ENCODE measurements at regions not wholly inside any gene's neighbourhood (a gene's known extent, or its start where the extent isn't known, plus 50 kb on each side); places are given as distances from the start of the nearest gene placed in this dataset.

- DNase-seq: no peak
- Histone ChIP-seq H3K27me3 (peaks cover 0 to 8% (median 0%) of the 10 kb centered on the region in 4 donors), H3K36me3 (no peaks in the 10 kb centered on the region), H3K4me3 (no peak overlapping the region), H3K27ac (peak overlapping the region in 1 of 4 donors; percentile 39), H3K9me3 (no peaks in the 10 kb centered on the region), H3K4me1 (peaks cover 0 to 3% (median 0%) of the 10 kb centered on the region in 3 donors)
- peak in 2 of 4 donors; percentile 56 to 67 for ATAC-seq
- TF ChIP-seq CTCF (IDR thresholded peaks at IDR 0.05): no peak
- WGBS, 2 donors: 40 to 45% methylated on average over 5 of the region's 5 CpGs
- FAIRE-seq: no peak
- intact Hi-C loops (cut with DNase I): no loop called here
These were observed 65.1 kb upstream of the SFMBT2 start for GRCh38 chr10:7475939-7476338.

DNA sequence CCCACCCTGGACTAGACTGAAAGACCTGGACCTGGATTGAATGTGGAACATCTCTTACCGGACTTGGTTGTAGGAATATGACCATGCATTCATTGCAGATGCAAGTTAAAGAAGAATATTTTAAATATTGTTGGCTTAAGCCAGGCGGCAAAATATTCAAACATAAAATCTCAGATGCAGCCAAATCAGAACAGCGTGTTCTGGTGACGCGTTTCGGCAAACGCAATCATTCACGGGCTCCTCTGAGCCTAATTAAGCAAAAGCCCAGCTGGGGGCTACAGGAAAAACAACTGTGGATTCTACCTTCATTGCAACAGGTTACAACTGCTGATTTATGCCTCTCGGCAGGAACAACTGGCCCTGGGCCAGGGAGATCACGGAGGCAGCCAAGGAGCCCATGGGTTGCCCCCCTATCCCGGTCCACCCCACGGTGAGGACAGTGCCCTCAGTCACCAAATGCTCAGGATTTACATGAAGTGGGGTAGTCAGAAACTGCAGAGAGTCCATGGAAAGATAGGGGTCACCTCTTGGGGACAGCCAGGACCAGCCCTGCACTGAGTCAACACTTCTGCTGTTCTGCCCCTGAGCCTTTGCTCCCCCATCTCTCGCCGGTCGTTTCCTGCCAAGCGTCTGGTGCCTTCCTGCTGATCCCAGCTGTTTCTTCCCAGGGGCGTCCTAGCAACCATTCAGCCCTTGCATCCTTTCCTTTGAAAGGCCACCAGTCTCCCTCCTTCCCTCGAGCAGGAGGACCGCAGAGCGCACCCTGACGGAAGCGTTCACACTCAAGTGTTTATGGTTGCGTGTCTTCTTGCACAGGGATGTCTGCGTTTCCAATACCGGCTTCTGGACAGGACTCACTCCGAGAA is 64.4 kb upstream of the SFMBT2 start:
- FAIRE-seq (no peak), ATAC-seq (peak; percentile 67 to 86 (median 80)), DNase-seq (peak in 5 of 6 donors; percentile 27 to 56 (median 38))
- Histone ChIP-seq H3K27me3 (peaks cover 0 to 8% (median 0%) of the 10 kb centered on the region in 4 donors), H3K27ac (peak overlapping the region in 1 of 4 donors; percentile 39), H3K9me3 (no peaks in the 10 kb centered on the region), H3K4me3 (no peak overlapping the region), H3K4me1 (peaks cover 0 to 3% (median 0%) of the 10 kb centered on the region in 3 donors), H3K36me3 (no peaks in the 10 kb centered on the region)
- intact Hi-C loops (cut with DNase I): no loop called here
- no peak for TF ChIP-seq CTCF (IDR thresholded peaks at IDR 0.05)
- 24 to 33% methylated on average over 26 of the region's 26 CpGs for WGBS, 2 donors

DNA sequence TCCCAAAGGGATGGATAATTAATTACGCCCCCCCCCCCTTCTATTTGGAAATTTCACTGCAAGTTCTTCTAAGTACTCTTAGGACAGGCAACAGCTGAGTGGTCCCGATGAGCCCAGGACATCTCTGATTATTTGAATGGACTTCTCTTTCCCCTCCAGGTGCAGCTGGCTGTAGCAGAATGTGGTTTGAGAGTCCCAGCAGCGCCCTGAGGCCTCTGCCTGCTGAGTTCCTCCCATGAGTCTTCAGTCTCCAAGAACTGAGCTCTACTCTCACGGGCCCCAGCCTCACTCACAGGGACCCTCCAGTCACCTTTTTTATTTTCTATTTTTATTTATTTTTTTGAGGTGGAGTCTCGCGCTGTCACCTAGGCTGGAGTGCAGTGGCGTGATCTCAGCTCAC is 63.6 kb upstream of the SFMBT2 start:
- H3K27me3 ChIP-seq: peaks cover 0 to 8% (median 0%) of the 10 kb centered on the region in 4 donors
- FAIRE-seq: no peak
- no peak for DNase-seq
- H3K4me3 ChIP-seq: no peak overlapping the region
- no peak overlapping the region for H3K27ac ChIP-seq
- WGBS, 2 donors: 46 to 56% methylated on average over 7 of the region's 7 CpGs
- peaks cover 0 to 3% (median 0%) of the 10 kb centered on the region in 3 donors for H3K4me1 ChIP-seq
- H3K9me3 ChIP-seq: no peaks in the 10 kb centered on the region
- ATAC-seq: no peak
- TF ChIP-seq CTCF (IDR thresholded peaks at IDR 0.05): no peak
- intact Hi-C loops (cut with DNase I): no loop called here
- no peaks in the 10 kb centered on the region for H3K36me3 ChIP-seq

DNA sequence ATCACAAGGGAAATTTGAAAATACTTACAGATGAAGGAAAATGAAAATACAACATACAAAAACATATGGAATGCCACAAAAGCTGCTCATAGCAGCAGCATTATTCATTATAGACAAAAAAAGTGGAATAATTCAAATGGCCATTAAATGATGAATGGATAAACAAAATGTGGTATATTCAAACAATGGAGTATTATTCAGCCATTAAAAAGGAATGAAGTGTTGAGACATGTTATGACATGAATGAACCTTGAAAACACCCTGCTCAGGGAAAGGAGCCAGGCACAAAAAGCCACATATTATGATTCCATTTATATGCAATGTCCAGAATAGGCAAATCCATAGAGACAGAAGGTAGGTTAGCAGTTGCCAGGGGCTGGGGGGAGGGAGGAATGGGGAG is 62.6 kb upstream of the SFMBT2 start:
- Histone ChIP-seq H3K27me3 (peaks cover 0 to 8% (median 0%) of the 10 kb centered on the region in 4 donors), H3K4me3 (no peak overlapping the region), H3K9me3 (no peaks in the 10 kb centered on the region), H3K27ac (no peak overlapping the region), H3K36me3 (no peaks in the 10 kb centered on the region), H3K4me1 (peaks cover 0 to 3% (median 0%) of the 10 kb centered on the region in 3 donors)
- intact Hi-C loops (cut with DNase I): no loop called here
- FAIRE-seq (no peak), ATAC-seq (no peak), DNase-seq (no peak)
- TF ChIP-seq CTCF (IDR thresholded peaks at IDR 0.05): no peak
